Activated naive CD8-positive, alpha-beta T cell treated with anti-CD3 and anti-CD28 coated beads, Interleukin-2, amount 50 U/mL, for 24 hours (primary cell): ENCODE measurements at regions not wholly inside any gene's neighbourhood (a gene's known extent, or its start where the extent isn't known, plus 50 kb on each side); places are given as distances from the start of the nearest gene placed in this dataset.
"Not testable (repeated sequence)": the region's sequence is repeated elsewhere in the genome, so short reads cannot be mapped to it uniquely, and the experiment has no call there.

Experiments used
- ATAC-seq: fragments of 150-1000 bp; cut with Tn5 transposase; one replicate; pipeline ENCODE4 v1.10.0; 2021
- DNase-seq: peaks from one replicate; pipeline ENCODE4 v3.0.0; 2021
- H3K27ac Mint-ChIP-seq: one replicate; pipeline ENCODE4 v1.8.0; 2021; ENCODE audit warnings: mild to moderate bottlenecking, mixed read lengths
- H3K27me3 Mint-ChIP-seq: one replicate; pipeline ENCODE4 v1.8.0; 2021; ENCODE audit warnings: mixed read lengths
- H3K36me3 Mint-ChIP-seq: one replicate; pipeline ENCODE4 v1.8.0; 2021; ENCODE audit warnings: low read depth, mixed read lengths
- H3K4me1 Mint-ChIP-seq: one replicate; pipeline ENCODE4 v1.8.0; 2021; ENCODE audit warnings: mixed read lengths
- H3K4me3 Mint-ChIP-seq: one replicate; pipeline ENCODE4 v1.8.0; 2021; ENCODE audit warnings: mild to moderate bottlenecking, moderate library complexity, mixed read lengths
- H3K9me3 Mint-ChIP-seq: one replicate; pipeline ENCODE4 v1.8.0; 2021; ENCODE audit warnings: mixed read lengths

DNA sequence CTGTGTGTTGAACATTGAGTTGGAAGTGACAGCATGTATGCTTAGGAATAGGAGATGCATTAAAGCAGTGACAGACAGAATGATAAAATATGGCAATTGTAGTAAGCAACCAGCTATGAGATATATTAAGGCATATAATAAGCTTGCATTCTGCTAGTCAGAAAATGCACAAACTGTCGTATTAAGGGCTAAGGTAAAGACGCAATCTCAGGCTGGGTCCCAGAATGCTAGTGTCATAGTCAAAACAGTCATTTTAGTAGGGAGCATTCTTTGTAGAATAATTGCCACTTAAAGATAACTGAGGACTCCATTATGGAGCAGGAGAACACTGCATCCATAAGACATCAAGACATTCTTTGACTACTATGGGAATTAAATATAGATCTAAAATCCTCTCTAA is 1369.7 kb upstream of the C9orf72 start:
- H3K9me3 Mint-ChIP-seq, result no peaks in the 10 kb centered on the region
- no peak overlapping the region for H3K4me3 Mint-ChIP-seq
- H3K4me1 Mint-ChIP-seq, result no peaks in the 10 kb centered on the region
- ATAC-seq (no peak), DNase-seq (no peak)
- no peaks in the 10 kb centered on the region for H3K36me3 Mint-ChIP-seq
- H3K27ac Mint-ChIP-seq, result no peak overlapping the region
- no peaks in the 10 kb centered on the region for H3K27me3 Mint-ChIP-seq

- H3K4me1 Mint-ChIP-seq, result no peaks in the 10 kb centered on the region
- ATAC-seq (no peak), DNase-seq (no peak)
- H3K27ac Mint-ChIP-seq, result no peak overlapping the region
- no peaks in the 10 kb centered on the region for H3K27me3 Mint-ChIP-seq
- H3K9me3 Mint-ChIP-seq, result peaks cover 7% of the 10 kb centered on the region
- H3K4me3 Mint-ChIP-seq, result no peak overlapping the region
- H3K36me3 Mint-ChIP-seq, result no peaks in the 10 kb centered on the region
Measured at GRCh38 chr9:28946648-28947047, 1373.4 kb upstream of the C9orf72 start.

DNA sequence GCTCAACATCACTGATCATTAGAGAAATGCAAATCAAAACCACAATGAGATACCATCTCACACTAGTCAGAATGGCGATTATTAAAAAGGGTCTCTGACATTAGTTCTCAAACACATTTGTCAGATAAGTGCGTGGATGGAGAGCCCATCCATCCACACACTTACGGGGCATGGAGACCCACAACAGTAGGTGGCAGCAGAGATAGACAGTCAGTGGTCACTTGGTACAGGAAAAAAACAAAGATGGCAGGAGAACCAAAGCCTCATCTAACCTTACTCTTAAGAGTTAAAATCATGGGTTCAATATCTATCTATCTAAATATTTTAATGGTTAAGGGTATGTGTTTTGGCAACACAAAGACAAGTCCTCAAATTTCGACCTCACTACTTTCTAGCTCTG is 1378.7 kb upstream of the C9orf72 start:
- no peak overlapping the region for H3K4me3 Mint-ChIP-seq
- H3K4me1 Mint-ChIP-seq, result no peaks in the 10 kb centered on the region
- no peak overlapping the region for H3K27ac Mint-ChIP-seq
- no peaks in the 10 kb centered on the region for H3K36me3 Mint-ChIP-seq
- H3K9me3 Mint-ChIP-seq, result peaks cover 15% of the 10 kb centered on the region
- ATAC-seq (no peak), DNase-seq (no peak)
- no peaks in the 10 kb centered on the region for H3K27me3 Mint-ChIP-seq

GRCh38 chr9:28956116-28956880 is 1383.0 kb upstream of the C9orf72 start:
- ATAC-seq (no peak), DNase-seq (no peak)
- H3K27ac Mint-ChIP-seq, result no peak overlapping the region
- H3K4me1 Mint-ChIP-seq, result no peaks in the 10 kb centered on the region
- H3K4me3 Mint-ChIP-seq, result no peak overlapping the region
- no peaks in the 10 kb centered on the region for H3K36me3 Mint-ChIP-seq
- H3K9me3 Mint-ChIP-seq, result peaks cover 9% of the 10 kb centered on the region
- no peaks in the 10 kb centered on the region for H3K27me3 Mint-ChIP-seq

GRCh38 chr9:28960602-28961001 is 1387.3 kb upstream of the C9orf72 start:
- no peak overlapping the region for H3K4me3 Mint-ChIP-seq
- H3K36me3 Mint-ChIP-seq, result no peaks in the 10 kb centered on the region
- no peak for DNase-seq
- no peaks in the 10 kb centered on the region for H3K27me3 Mint-ChIP-seq
- no peaks in the 10 kb centered on the region for H3K9me3 Mint-ChIP-seq
- H3K27ac Mint-ChIP-seq, result no peak overlapping the region
- ATAC-seq, result no peak
- no peaks in the 10 kb centered on the region for H3K4me1 Mint-ChIP-seq

DNA sequence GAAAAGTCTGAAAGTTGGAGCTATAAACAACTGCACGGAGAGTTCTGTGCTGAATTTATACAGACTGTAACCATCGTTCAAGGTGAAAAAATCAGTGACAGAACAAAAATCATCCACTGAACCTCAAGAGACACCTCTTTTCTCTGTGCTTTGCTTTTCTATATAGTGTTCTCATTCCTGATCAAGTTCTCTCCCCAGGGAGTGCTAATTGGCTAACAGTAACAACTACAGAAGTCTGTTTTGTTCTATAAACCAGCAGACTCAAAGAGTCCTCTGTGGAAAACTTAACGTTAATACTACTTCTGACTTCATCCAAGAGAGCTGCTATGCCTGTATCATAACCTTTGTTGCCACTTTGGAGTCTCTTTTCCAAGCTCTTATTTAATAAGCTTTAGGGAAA is 1388.3 kb upstream of the C9orf72 start:
- H3K4me3 Mint-ChIP-seq, result no peak overlapping the region
- H3K27me3 Mint-ChIP-seq, result no peaks in the 10 kb centered on the region
- H3K27ac Mint-ChIP-seq, result no peak overlapping the region
- DNase-seq, result no peak
- no peaks in the 10 kb centered on the region for H3K4me1 Mint-ChIP-seq
- no peak for ATAC-seq
- H3K36me3 Mint-ChIP-seq, result no peaks in the 10 kb centered on the region
- no peaks in the 10 kb centered on the region for H3K9me3 Mint-ChIP-seq

GRCh38 chr9:28967226-28967625 is 1393.9 kb upstream of the C9orf72 start:
- Mint-ChIP-seq H3K36me3 (no peaks in the 10 kb centered on the region), H3K9me3 (peaks cover 4% of the 10 kb centered on the region), H3K4me1 (no peaks in the 10 kb centered on the region), H3K4me3 (no peak overlapping the region), H3K27me3 (no peaks in the 10 kb centered on the region), H3K27ac (no peak overlapping the region)
- DNase-seq (no peak), ATAC-seq (no peak)

GRCh38 chr9:28970241-28970654 is 1397.0 kb upstream of the C9orf72 start:
- no peak overlapping the region for H3K4me3 Mint-ChIP-seq
- no peaks in the 10 kb centered on the region for H3K36me3 Mint-ChIP-seq
- H3K27me3 Mint-ChIP-seq, result no peaks in the 10 kb centered on the region
- H3K27ac Mint-ChIP-seq, result no peak overlapping the region
- ATAC-seq, result no peak
- no peak for DNase-seq
- H3K9me3 Mint-ChIP-seq, result peaks cover 4% of the 10 kb centered on the region
- H3K4me1 Mint-ChIP-seq, result no peaks in the 10 kb centered on the region

- no peak for ATAC-seq
- DNase-seq, result no peak
- no peak overlapping the region for H3K27ac Mint-ChIP-seq
- H3K4me1 Mint-ChIP-seq, result no peaks in the 10 kb centered on the region
- H3K36me3 Mint-ChIP-seq, result no peaks in the 10 kb centered on the region
- peaks cover 4% of the 10 kb centered on the region for H3K9me3 Mint-ChIP-seq
- H3K4me3 Mint-ChIP-seq, result no peak overlapping the region
- no peaks in the 10 kb centered on the region for H3K27me3 Mint-ChIP-seq
Measured at GRCh38 chr9:28971881-28972280, 1398.6 kb upstream of the C9orf72 start.

DNA sequence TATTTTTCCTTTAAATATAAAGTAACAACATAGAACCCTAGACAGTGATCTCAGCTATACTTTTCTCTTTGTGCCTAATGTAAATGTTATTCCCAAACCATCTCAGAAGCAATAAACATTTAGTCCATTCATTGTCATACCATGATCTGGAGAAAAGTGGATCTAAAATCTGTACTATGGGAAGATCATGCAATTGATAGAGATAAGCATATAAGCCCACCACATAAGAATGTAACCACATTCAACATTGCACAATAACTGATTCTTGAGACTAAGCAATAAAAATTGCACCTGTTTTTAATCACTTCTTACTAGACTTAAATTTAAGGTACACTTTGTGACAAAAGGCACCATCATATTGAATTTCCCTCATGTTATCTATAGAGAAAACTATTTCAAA is 1403.0 kb upstream of the C9orf72 start:
- H3K36me3 Mint-ChIP-seq, result no peaks in the 10 kb centered on the region
- no peak overlapping the region for H3K4me3 Mint-ChIP-seq
- peaks cover 5% of the 10 kb centered on the region for H3K9me3 Mint-ChIP-seq
- H3K27ac Mint-ChIP-seq, result no peak overlapping the region
- H3K27me3 Mint-ChIP-seq, result no peaks in the 10 kb centered on the region
- H3K4me1 Mint-ChIP-seq, result no peaks in the 10 kb centered on the region
- DNase-seq (no peak), ATAC-seq (no peak)

GRCh38 chr9:28976684-28977083 is 1403.4 kb upstream of the C9orf72 start:
- no peak overlapping the region for H3K4me3 Mint-ChIP-seq
- no peak for DNase-seq
- ATAC-seq, result no peak
- peaks cover 5% of the 10 kb centered on the region for H3K9me3 Mint-ChIP-seq
- no peaks in the 10 kb centered on the region for H3K4me1 Mint-ChIP-seq
- H3K36me3 Mint-ChIP-seq, result no peaks in the 10 kb centered on the region
- H3K27me3 Mint-ChIP-seq, result no peaks in the 10 kb centered on the region
- no peak overlapping the region for H3K27ac Mint-ChIP-seq

DNA sequence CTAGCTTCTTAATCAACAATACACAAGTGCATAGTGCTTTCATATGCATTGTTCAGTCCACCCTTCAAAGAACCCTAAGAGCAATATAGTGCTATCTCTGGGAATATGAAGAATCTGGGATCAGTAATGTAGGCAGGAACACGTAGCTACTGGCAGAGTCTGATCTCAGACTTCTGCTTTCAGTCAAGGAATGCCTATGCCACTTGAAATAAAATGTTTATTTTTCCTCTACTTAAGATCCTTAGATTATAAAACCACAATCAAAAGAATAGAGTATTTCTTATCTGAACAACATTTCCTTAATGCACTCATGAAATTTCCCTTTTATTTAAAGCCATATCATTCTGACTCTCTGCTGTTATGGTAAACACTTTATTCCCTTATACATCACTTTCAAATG is 1407.8 kb upstream of the C9orf72 start:
- no peaks in the 10 kb centered on the region for H3K4me1 Mint-ChIP-seq
- no peaks in the 10 kb centered on the region for H3K36me3 Mint-ChIP-seq
- H3K4me3 Mint-ChIP-seq, result no peak overlapping the region

GRCh38 chr9:28981711-28982110 is 1408.4 kb upstream of the C9orf72 start:
- no peaks in the 10 kb centered on the region for H3K36me3 Mint-ChIP-seq
- H3K4me3 Mint-ChIP-seq, result no peak overlapping the region
- no peaks in the 10 kb centered on the region for H3K4me1 Mint-ChIP-seq
- H3K27ac Mint-ChIP-seq, result no peak overlapping the region
- peaks cover 5% of the 10 kb centered on the region for H3K9me3 Mint-ChIP-seq
- no peaks in the 10 kb centered on the region for H3K27me3 Mint-ChIP-seq
- no peak for ATAC-seq
- no peak for DNase-seq

More for the DNA sequence above, 1407.8 kb upstream of the C9orf72 start:
- ATAC-seq, result no peak
- H3K27me3 Mint-ChIP-seq, result no peaks in the 10 kb centered on the region
- H3K9me3 Mint-ChIP-seq, result peaks cover 5% of the 10 kb centered on the region
- no peak for DNase-seq
- H3K27ac Mint-ChIP-seq, result no peak overlapping the region

DNA sequence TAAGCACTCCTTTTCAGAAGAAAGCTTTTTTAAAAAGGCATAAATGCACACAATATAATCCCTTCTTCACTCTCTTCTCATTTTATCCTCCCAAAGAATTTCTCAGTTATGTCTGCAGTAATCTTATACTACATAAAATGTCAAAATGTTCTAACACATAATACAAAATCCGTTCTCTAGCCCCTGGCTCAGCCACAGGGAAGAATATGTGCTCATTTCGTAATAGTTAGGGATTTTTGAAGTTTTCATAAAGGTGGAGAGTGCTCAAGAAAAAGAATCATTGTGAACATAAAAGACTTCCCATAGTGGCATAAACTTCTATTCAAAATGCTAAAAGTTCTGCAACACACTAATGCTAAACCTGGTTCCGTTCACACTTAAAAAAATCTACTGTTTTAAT is 1410.7 kb upstream of the C9orf72 start:
- H3K27me3 Mint-ChIP-seq, result no peaks in the 10 kb centered on the region

GRCh38 chr9:28990009-28990408 is 1416.7 kb upstream of the C9orf72 start:
- H3K27me3 Mint-ChIP-seq, H3K36me3 Mint-ChIP-seq, DNase-seq, H3K4me3 Mint-ChIP-seq, H3K27ac Mint-ChIP-seq, ATAC-seq, H3K4me1 Mint-ChIP-seq, H3K9me3 Mint-ChIP-seq: not testable (repeated sequence)

More for the DNA sequence above, 1410.7 kb upstream of the C9orf72 start:
- H3K4me3 Mint-ChIP-seq, result no peak overlapping the region
- H3K27ac Mint-ChIP-seq, result no peak overlapping the region
- H3K36me3 Mint-ChIP-seq, result no peaks in the 10 kb centered on the region
- ATAC-seq, result no peak
- no peak for DNase-seq
- no peaks in the 10 kb centered on the region for H3K4me1 Mint-ChIP-seq
- H3K9me3 Mint-ChIP-seq, result peaks cover 5% of the 10 kb centered on the region

- Mint-ChIP-seq H3K9me3 (no peaks in the 10 kb centered on the region), H3K27ac (no peak overlapping the region), H3K4me1 (no peaks in the 10 kb centered on the region), H3K27me3 (no peaks in the 10 kb centered on the region), H3K4me3 (no peak overlapping the region), H3K36me3 (no peaks in the 10 kb centered on the region)
- no peak for ATAC-seq
- no peak for DNase-seq
Measured at GRCh38 chr9:28999057-28999456, 1425.8 kb upstream of the C9orf72 start.
